Adrenal gland (tissue), 9 donors: ENCODE measurements at regions not wholly inside any gene's neighbourhood (a gene's known extent, or its start where the extent isn't known, plus 50 kb on each side); places are given as distances from the start of the nearest gene placed in this dataset.
A peak's percentile ranks its signal among the peaks of the same experiment; 100 is the strongest.

Experiments used
- DNase-seq, 7 donors: peaks; one replicate each; pipeline ENCODE4 v3.0.0-alpha.2; 2019 to 2020
- H3K27ac ChIP-seq, 5 donors: fragments of 200-600 bp; sonication (generic) in 4 of 5; 1 replicate in 3 of 5; 2 replicates in 2 of 5; pipeline versions ENCODE4 v1.5.1 to v1.8.0; 2016 to 2020; ENCODE audit warnings: mild to moderate bottlenecking in 1 of 5
- H3K27me3 ChIP-seq: fragments of 200-600 bp; 2 replicates; pipeline ENCODE4 v1.8.0; 2021
- H3K36me3 ChIP-seq, 2 donors: fragments of 200-600 bp; replicated peaks in 1 of 2; 1 replicate in 1 of 2; 2 replicates in 1 of 2; pipeline versions ENCODE4 v1.5.1 to v1.8.0; 2018 to 2022
- H3K4me1 ChIP-seq, 2 donors: fragments of 200-600 bp; replicated peaks in 1 of 2; 1 replicate in 1 of 2; 2 replicates in 1 of 2; pipeline versions ENCODE4 v1.5.1 to v1.8.0; 2018 to 2021
- H3K4me3 ChIP-seq, 4 donors: fragments of 200-600 bp; sonication (generic) in 3 of 4; one replicate each; pipeline ENCODE4 v1.5.1; 2016 to 2018
- H3K9me3 ChIP-seq, 3 donors: fragments of 200-600 bp; sonication (generic) in 1 of 3; replicated peaks in 1 of 3; 1 replicate in 2 of 3; 2 replicates in 1 of 3; pipeline versions ENCODE4 v1.5.1 to v1.8.0; 2016 to 2021
- POLR2A ChIP-seq, 2 donors: fragments of 450-650 bp; IDR thresholded peaks; one replicate each; pipeline ENCODE4 v1.6.1; 2017; ENCODE audit warnings: antibody characterized with exemption in 2 of 2, mild to moderate bottlenecking in 2 of 2, moderate library complexity in 1 of 2
- WGBS, 4 donors: extraction: QIAGEN DNeasy Blood & Tissue Kit in 2 of 4; methylation state at CpG; one replicate each; pipeline versions ENCODE4 v1.1.5 to v1.1.7; 2013 to 2017; 5-methylcytosine and 5-hydroxymethylcytosine counted together
- intact Hi-C, 2 donors: fragments of 100-400 bp; cut with DNase I; formaldehyde crosslinking; loops; one replicate each; pipeline versions ENCODE4 v1.14.1 to v1.15.0; 2022 to 2023
- TF ChIP-seq, protein P1 (sequence below), 6 experiments: fragments of 450-650 bp in 4 of 6; fragments of 200-600 bp in 2 of 6; sonication (generic) in 1 of 6; IDR thresholded peaks; 1 replicate in 5 of 6; 2 replicates in 1 of 6; pipeline versions ENCODE4 v1.5.1 to v1.8.0; 2016 to 2021; ENCODE audit warnings: antibody characterized with exemption in 6 of 6, mild to moderate bottlenecking in 2 of 6, moderate library complexity in 1 of 6
- donor health status: healthy with polysubstance abuse.
- donor health status: Bipolar disorder and iron deficiency.
- donor health status: DM: yes; HTN: yes; CAD: no.
- donor health status: DM: no; HTN: no; CAD: no.
- donor health status: DM: no; HTN: no; CAD: no.

DNA sequence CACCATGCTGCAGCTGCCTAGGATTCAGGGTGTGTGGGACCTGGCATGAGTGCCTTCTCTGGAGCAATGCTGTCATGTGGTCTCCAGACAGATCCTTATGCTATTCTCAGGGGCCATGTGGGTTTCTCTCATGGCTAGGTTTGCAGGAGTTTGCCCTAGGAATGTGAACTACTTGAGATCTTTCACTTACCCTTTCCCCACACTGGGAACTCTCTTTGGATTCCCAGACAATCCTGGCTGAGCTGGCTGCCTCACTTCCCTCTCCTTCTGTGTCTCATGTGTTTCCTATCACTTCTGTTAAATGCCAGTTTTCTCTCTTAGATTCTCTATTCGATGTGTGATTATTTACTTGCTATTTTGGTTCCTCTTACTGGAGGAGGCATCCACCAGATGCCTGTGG lies 270.2 kb upstream of the RASA1 start:
- Histone ChIP-seq H3K4me1 (no peaks in the 10 kb centered on the region), H3K9me3 (no peaks in the 10 kb centered on the region), H3K27ac (no peak overlapping the region), H3K36me3 (no peaks in the 10 kb centered on the region), H3K4me3 (no peak overlapping the region), H3K27me3 (no peaks in the 10 kb centered on the region)
- TF ChIP-seq, protein P1, sequence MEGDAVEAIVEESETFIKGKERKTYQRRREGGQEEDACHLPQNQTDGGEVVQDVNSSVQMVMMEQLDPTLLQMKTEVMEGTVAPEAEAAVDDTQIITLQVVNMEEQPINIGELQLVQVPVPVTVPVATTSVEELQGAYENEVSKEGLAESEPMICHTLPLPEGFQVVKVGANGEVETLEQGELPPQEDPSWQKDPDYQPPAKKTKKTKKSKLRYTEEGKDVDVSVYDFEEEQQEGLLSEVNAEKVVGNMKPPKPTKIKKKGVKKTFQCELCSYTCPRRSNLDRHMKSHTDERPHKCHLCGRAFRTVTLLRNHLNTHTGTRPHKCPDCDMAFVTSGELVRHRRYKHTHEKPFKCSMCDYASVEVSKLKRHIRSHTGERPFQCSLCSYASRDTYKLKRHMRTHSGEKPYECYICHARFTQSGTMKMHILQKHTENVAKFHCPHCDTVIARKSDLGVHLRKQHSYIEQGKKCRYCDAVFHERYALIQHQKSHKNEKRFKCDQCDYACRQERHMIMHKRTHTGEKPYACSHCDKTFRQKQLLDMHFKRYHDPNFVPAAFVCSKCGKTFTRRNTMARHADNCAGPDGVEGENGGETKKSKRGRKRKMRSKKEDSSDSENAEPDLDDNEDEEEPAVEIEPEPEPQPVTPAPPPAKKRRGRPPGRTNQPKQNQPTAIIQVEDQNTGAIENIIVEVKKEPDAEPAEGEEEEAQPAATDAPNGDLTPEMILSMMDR (IDR thresholded peaks at IDR 0.05) = no peak
- TF ChIP-seq POLR2A (IDR thresholded peaks at IDR 0.05) = no peak
- intact Hi-C loops = no loop called here
- 38 to 59% (median 52%) methylated on average over 1 of the region's 1 CpG for WGBS, 4 donors
- DNase-seq = no peak

DNA sequence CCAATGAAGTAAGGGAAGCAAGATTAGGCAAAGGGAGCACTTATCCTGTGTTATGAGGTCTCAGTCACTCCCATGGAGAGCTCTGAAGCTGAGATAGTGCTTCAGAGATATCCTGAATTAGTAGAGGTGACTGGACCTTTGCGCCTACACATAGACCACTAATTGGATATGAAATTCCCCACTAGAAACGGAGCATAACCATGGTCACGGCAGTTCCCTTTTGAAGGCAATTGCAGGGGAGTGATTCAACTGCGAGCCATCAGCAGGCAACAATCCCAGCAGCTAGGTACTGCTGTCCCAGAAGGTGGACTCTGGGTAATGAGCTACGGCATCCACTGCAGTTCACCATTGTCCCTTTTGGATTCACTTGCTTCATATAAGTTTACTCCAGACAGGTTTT lies 267.7 kb upstream of the RASA1 start:
- no peaks in the 10 kb centered on the region for H3K9me3 ChIP-seq
- intact Hi-C loops = no loop called here
- H3K4me1 ChIP-seq = no peaks in the 10 kb centered on the region
- H3K27me3 ChIP-seq = no peaks in the 10 kb centered on the region
- H3K36me3 ChIP-seq = no peaks in the 10 kb centered on the region
- 72 to 98% (median 83%) methylated on average over 5 of the region's 5 CpGs for WGBS, 4 donors
- DNase-seq = no peak
- no peak for TF ChIP-seq POLR2A (IDR thresholded peaks at IDR 0.05)
- TF ChIP-seq, protein P1 (IDR thresholded peaks at IDR 0.05) = no peak
- no peak overlapping the region for H3K27ac ChIP-seq
- no peak overlapping the region for H3K4me3 ChIP-seq

DNA sequence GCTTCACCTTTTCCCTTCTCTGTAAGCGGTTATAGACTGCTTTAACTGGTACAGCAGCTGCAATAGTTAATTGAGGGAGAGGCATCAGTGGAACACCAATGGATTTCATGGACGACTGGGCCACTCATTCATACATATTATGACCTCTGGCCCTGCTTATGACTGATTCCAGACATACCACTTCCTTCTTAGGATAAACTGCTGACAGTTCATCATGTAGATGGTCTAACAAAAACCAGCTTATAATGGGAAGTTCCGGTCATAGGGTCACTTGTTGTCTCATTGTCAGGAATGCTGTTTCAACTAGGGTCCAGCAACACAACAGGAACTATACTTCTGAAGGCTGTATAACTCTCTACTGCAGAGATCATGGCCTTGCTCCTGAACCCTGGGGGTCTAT lies 265.2 kb upstream of the RASA1 start:
- Histone ChIP-seq H3K9me3 (no peaks in the 10 kb centered on the region), H3K4me3 (no peak overlapping the region), H3K27me3 (no peaks in the 10 kb centered on the region), H3K4me1 (no peaks in the 10 kb centered on the region), H3K36me3 (no peaks in the 10 kb centered on the region), H3K27ac (peak overlapping the region in 1 of 5 donors; percentile 11)
- WGBS, 4 donors = 44 to 52% (median 46%) methylated on average over 3 of the region's 3 CpGs
- intact Hi-C loops = no loop called here
- no peak for TF ChIP-seq POLR2A (IDR thresholded peaks at IDR 0.05)
- TF ChIP-seq, protein P1 (IDR thresholded peaks at IDR 0.05) = no peak
- DNase-seq = no peak

DNA sequence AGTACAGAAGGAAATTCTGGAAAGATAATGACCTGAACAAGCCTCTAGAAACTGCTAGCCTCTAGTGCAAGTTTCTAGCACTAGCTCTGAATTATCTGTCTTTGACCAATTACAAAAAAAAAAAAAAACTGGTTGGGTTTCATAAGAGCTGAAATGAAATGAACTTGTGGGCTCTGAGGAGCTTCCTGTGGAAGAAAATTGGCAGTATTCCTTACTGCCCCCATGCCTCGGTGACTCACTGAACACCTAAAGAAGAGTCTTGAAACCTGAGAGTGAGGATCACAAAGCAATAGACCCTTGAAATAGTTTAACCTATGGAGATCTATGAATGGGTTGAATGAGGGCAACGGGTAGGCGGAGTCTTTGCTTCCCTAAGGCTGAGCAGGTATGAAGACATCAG lies 263.6 kb upstream of the RASA1 start:
- TF ChIP-seq, protein P1 (IDR thresholded peaks at IDR 0.05) = no peak
- no peak for TF ChIP-seq POLR2A (IDR thresholded peaks at IDR 0.05)
- Histone ChIP-seq H3K27ac (no peak overlapping the region), H3K9me3 (no peaks in the 10 kb centered on the region), H3K4me1 (no peaks in the 10 kb centered on the region), H3K4me3 (no peak overlapping the region), H3K27me3 (no peaks in the 10 kb centered on the region), H3K36me3 (no peaks in the 10 kb centered on the region)
- no peak for DNase-seq
- 75 to 88% (median 82%) methylated on average over 3 of the region's 3 CpGs for WGBS, 4 donors
- intact Hi-C loops = no loop called here
